Kidney (tissue), 13 donors: ENCODE measurements at regions not wholly inside any gene's neighbourhood (a gene's known extent, or its start where the extent isn't known, plus 50 kb on each side); places are given as distances from the start of the nearest gene placed in this dataset.

Source experiments
- DNase-seq, 5 donors: peaks; one replicate each; pipeline ENCODE4 v3.0.0-alpha.2; 2013 to 2020
- FAIRE-seq: peaks from 2 replicates; lab custom pipeline; 2012; peaks lifted over from hg19 to GRCh38; lab: Jason Lieb, UNC
- H3K27ac ChIP-seq, 2 donors: one replicate each; pipeline ENCODE4 v1.7.0; 2013; ENCODE audit warnings: low read depth in 2 of 2, low read length in 2 of 2, inconsistent platforms in 1 of 2
- H3K27me3 ChIP-seq: one replicate; pipeline ENCODE4 v1.7.1; 2013; ENCODE audit warnings: low read length, inconsistent platforms; ENCODE audit not compliant: control insufficient read depth, insufficient read depth
- H3K36me3 ChIP-seq, 3 donors: one replicate each; pipeline versions ENCODE4 v1.7.0 to v1.7.1; 2013; ENCODE audit warnings: low read length in 3 of 3, control low read depth in 1 of 3, inconsistent platforms in 1 of 3; ENCODE audit not compliant: insufficient read depth in 3 of 3, control insufficient read depth in 2 of 3
- H3K4me1 ChIP-seq, 3 donors: one replicate each; pipeline versions ENCODE4 v1.7.0 to v1.7.1; 2013; ENCODE audit warnings: low read length in 3 of 3, inconsistent platforms in 1 of 3, low read depth in 1 of 3; ENCODE audit not compliant: control insufficient read depth in 2 of 3, insufficient read depth in 2 of 3
- H3K4me3 ChIP-seq, 3 donors: one replicate each; pipeline versions ENCODE4 v1.7.0 to v1.8.1; 2013; ENCODE audit warnings: low read length in 3 of 3, control low read depth in 1 of 3, inconsistent platforms in 1 of 3
- H3K9ac ChIP-seq, 3 donors: one replicate each; pipeline versions ENCODE4 v1.7.0 to v1.7.1; 2013; ENCODE audit warnings: low read length in 3 of 3, control low read depth in 1 of 3, inconsistent platforms in 1 of 3
- H3K9me3 ChIP-seq, 3 donors: one replicate each; pipeline versions ENCODE4 v1.7.0 to v1.7.1; 2013; ENCODE audit warnings: low read length in 3 of 3, control low read depth in 1 of 3, inconsistent platforms in 1 of 3; ENCODE audit not compliant: control insufficient read depth in 2 of 3, insufficient read depth in 1 of 3
- intact Hi-C: fragments of 100-400 bp; cut with DNase I; formaldehyde crosslinking; loops from one replicate; pipeline ENCODE4 v1.11.1; 2022
- TF ChIP-seq, protein P1 (sequence below): IDR thresholded peaks from 3 replicates; pipeline ENCODE4 v1.5.1; 2012; ENCODE audit warnings: mild to moderate bottlenecking, moderate library complexity, borderline replicate concordance; ENCODE audit not compliant: insufficient read depth; ENCODE audit errors: extremely low read depth
- donor health status: control.
- donor health status: control.
- donor health status: control.
- donor health status: control.
- donor health status: control.
- donor health status: DM: yes; HTN: yes; CAD: no.
- donor health status: Normal renal cell carcinoma (clear cell type).

DNA sequence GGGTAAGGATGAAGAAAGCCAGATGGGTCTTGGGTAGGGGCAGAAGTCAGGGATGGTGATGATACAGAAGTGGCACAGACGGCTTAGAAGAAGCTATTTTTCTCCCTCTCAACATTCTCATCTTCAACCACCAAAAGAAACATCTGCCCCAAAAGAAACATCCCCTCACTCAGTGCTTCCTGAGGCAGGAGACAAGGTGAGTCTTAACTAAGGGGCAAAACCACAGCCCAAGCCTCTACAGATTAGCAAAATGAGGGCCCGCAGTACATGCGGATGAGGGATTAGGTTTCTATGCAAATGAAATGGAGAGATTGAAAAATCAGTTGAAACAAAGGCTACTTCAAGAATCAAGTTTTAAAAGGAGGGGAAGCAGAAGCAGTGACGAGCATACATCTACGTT is 241.3 kb upstream of the CCDC196 start:
- no peak overlapping the region for H3K4me3 ChIP-seq
- DNase-seq (no peak), FAIRE-seq (no peak)
- no peaks in the 10 kb centered on the region for H3K36me3 ChIP-seq
- no peak overlapping the region for H3K27ac ChIP-seq
- H3K9me3 ChIP-seq = no peaks in the 10 kb centered on the region
- TF ChIP-seq, protein P1, sequence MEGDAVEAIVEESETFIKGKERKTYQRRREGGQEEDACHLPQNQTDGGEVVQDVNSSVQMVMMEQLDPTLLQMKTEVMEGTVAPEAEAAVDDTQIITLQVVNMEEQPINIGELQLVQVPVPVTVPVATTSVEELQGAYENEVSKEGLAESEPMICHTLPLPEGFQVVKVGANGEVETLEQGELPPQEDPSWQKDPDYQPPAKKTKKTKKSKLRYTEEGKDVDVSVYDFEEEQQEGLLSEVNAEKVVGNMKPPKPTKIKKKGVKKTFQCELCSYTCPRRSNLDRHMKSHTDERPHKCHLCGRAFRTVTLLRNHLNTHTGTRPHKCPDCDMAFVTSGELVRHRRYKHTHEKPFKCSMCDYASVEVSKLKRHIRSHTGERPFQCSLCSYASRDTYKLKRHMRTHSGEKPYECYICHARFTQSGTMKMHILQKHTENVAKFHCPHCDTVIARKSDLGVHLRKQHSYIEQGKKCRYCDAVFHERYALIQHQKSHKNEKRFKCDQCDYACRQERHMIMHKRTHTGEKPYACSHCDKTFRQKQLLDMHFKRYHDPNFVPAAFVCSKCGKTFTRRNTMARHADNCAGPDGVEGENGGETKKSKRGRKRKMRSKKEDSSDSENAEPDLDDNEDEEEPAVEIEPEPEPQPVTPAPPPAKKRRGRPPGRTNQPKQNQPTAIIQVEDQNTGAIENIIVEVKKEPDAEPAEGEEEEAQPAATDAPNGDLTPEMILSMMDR = no peak
- H3K27me3 ChIP-seq = no peaks in the 10 kb centered on the region
- intact Hi-C loops = no loop called here
- no peaks in the 10 kb centered on the region for H3K4me1 ChIP-seq
- no peak overlapping the region for H3K9ac ChIP-seq

DNA sequence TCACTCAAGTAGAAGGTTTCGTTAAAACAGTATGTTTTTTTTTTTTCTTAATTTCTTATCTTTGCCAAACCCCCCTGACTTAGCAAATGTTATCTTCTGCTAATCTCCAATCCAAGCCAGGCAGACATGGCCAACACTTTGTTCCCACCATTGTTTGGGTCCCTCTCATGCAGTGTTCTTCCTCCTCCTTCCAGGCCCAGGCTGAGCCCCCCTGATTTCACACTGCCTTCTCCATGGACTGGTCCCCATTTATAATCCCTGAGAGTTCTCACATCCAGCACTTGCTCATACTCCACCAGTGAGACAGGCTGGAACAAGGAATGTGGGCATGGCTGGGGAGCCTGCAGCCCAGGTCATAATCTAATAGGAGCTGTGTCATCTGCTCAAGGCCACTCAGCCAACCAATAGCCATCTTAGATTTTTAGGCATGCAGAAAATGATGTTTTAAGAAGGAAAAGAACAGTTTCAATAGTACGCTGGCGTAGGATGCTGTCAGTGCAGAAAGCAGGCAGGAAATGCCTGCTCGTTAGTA is 238.4 kb upstream of the CCDC196 start:
- intact Hi-C loops = no loop called here
- H3K4me3 ChIP-seq = no peak overlapping the region
- H3K36me3 ChIP-seq = no peaks in the 10 kb centered on the region
- no peaks in the 10 kb centered on the region for H3K9me3 ChIP-seq
- TF ChIP-seq, protein P1 = no peak
- no peak for DNase-seq
- FAIRE-seq = no peak
- no peak overlapping the region for H3K9ac ChIP-seq
- H3K27ac ChIP-seq = no peak overlapping the region
- H3K4me1 ChIP-seq = no peaks in the 10 kb centered on the region
- H3K27me3 ChIP-seq = no peaks in the 10 kb centered on the region

DNA sequence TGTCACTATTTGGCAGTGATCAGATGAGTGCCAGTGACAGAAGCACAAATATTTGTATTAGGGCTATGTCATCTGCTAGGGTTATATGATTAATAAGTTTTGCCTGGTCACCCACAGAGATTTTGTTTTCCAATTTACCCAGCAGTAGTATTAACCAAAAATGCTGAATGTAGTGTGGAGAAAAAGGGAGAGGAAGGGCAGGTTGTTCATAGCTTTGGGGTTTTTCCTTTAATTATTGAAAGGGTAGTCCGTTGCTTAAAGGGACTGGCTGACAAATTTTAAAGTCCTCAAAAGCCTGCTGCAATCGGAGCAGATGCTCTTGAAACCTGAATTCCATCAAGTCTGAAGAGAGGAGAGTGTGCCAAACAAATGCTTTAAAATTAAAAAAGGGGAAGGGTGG is 237.9 kb upstream of the CCDC196 start:
- no peaks in the 10 kb centered on the region for H3K9me3 ChIP-seq
- DNase-seq (no peak), FAIRE-seq (no peak)
- TF ChIP-seq, protein P1 = no peak
- no peaks in the 10 kb centered on the region for H3K27me3 ChIP-seq
- H3K9ac ChIP-seq = no peak overlapping the region
- no peak overlapping the region for H3K27ac ChIP-seq
- H3K4me3 ChIP-seq = no peak overlapping the region
- H3K36me3 ChIP-seq = no peaks in the 10 kb centered on the region
- intact Hi-C loops = no loop called here
- no peaks in the 10 kb centered on the region for H3K4me1 ChIP-seq

DNA sequence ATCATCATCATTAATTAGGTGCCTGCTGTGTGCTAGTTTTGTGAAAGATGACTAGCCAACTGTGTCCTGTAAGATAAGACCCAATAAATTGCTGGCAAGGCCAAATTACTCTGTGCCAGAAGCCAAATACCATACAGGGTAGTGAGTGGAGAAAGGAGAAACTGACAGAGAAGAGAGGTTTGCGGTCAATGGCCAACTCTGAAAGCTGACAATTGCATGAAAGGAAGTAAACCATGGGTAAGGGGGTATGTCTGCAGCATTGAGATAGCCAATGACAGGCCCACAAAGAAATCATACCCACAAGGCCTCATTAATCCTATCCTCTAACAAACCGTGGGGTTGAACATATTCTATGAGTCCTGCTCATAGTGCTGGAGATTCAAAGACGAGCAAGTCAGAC is 236.6 kb upstream of the CCDC196 start:
- H3K9ac ChIP-seq = no peak overlapping the region
- H3K4me3 ChIP-seq = no peak overlapping the region
- H3K27me3 ChIP-seq = no peaks in the 10 kb centered on the region
- intact Hi-C loops = no loop called here
- no peak overlapping the region for H3K27ac ChIP-seq
- TF ChIP-seq, protein P1 = no peak
- H3K9me3 ChIP-seq = no peaks in the 10 kb centered on the region
- H3K36me3 ChIP-seq = no peaks in the 10 kb centered on the region
- no peaks in the 10 kb centered on the region for H3K4me1 ChIP-seq
- FAIRE-seq = no peak
- no peak for DNase-seq
